ENCODE measurements at regions not wholly inside any gene's neighbourhood (a gene's known extent, or its start where the extent isn't known, plus 50 kb on each side); places are given as distances from the start of the nearest gene placed in this dataset.

GRCh38 chr9:109717342-109717741 lies 62.7 kb upstream of the PALM2AKAP2 start:
- TF ChIP-seq CTCF (conservative IDR thresholded peaks at IDR 0.05 in 1 of 2, IDR thresholded peaks at IDR 0.05 in 1 of 2; ENCODE audit: extremely low read depth in 1 of 2, insufficient read depth in 1 of 2, low read depth in 1 of 2, low read length in 2 of 2) (no peak), EZH2 (IDR thresholded peaks at IDR 0.05; ENCODE audit: borderline replicate concordance, low read length) (no peak)
